ENCODE measurements at regions not wholly inside any gene's neighbourhood (a gene's known extent, or its start where the extent isn't known, plus 50 kb on each side); places are given as distances from the start of the nearest gene placed in this dataset.

DNA sequence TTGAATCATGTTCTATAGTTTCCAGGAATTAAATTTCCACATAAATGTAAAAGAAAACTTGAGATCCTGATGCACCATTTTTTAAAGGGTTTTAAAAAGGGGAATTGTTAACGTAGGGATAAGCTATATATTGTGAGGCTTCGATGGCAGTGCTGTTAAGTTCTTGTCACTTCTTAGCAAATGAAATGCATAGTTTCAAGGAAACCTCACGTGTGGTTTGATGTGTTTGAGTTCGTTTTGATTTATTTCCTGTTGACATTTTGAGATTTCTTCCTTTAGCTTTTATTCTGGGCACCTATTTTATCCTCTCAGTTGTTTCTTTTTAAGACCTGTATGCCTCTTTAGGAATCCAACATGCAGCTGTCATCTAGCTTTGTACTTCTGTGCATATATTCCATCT is 301.0 kb downstream of the DOCK8 start:
- H2AFZ ChIP-seq, result no peak overlapping the region
- no peaks in the 10 kb centered on the region for H3K36me3 ChIP-seq (ENCODE audit: insufficient read depth)
- H3K9me2 ChIP-seq (ENCODE audit: insufficient read depth), result no peaks in the 10 kb centered on the region
- Mint-ChIP-seq H3K4me3 (no peak overlapping the region), H3K9me3 (no peaks in the 10 kb centered on the region), H3K36me3 (ENCODE audit: low read depth) (peaks cover 13% of the 10 kb centered on the region; the same call in 2 of the 3 replicates), H3K27ac (no peak overlapping the region), H3K27me3 (ENCODE audit: insufficient read depth, low read depth, poor library complexity) (no peaks in the 10 kb centered on the region), H3K4me1 (peaks cover 27% of the 10 kb centered on the region)
- H3K27me3 ChIP-seq (ENCODE audit: insufficient read depth), result no peaks in the 10 kb centered on the region
- no peak overlapping the region for H3K27ac ChIP-seq (ENCODE audit: low read depth)
- H3K4me2 ChIP-seq, result no peak overlapping the region
- DNase-seq (ENCODE audit: low spot score) (no peak), ATAC-seq (no peak)
- H3K79me2 ChIP-seq (replicated peaks; ENCODE audit: insufficient read depth), result peaks cover 97% of the 10 kb centered on the region
- TF ChIP-seq EZH2phosphoT487 (IDR thresholded peaks at IDR 0.05; ENCODE audit: unreplicated experiment) (no peak), ETS1 (IDR thresholded peaks at IDR 0.05) (no peak), STAT1 (IDR thresholded peaks at IDR 0.05; ENCODE audit: unreplicated experiment) (no peak), ZNF462 (CRISPR knock-in tag; IDR thresholded peaks at IDR 0.05) (no peak), ZNF114 (CRISPR knock-in tag; IDR thresholded peaks at IDR 0.05) (no peak), ZNF331 (CRISPR knock-in tag; IDR thresholded peaks at IDR 0.05; ENCODE audit: low read depth) (no peak), EZH2 (IDR thresholded peaks at IDR 0.05; ENCODE audit: low read depth, unreplicated experiment) (no peak), NANOG (IDR thresholded peaks at IDR 0.05; ENCODE audit: borderline replicate concordance) (no peak), POLR2AphosphoS5 (IDR thresholded peaks at IDR 0.05; ENCODE audit: low read depth) (no peak), CREB1 (CRISPR knock-in tag; IDR thresholded peaks at IDR 0.05; ENCODE audit: low read depth) (no peak), REST (IDR thresholded peaks at IDR 0.05; ENCODE audit: unreplicated experiment) (no peak), JUNB (IDR thresholded peaks at IDR 0.05; ENCODE audit: unreplicated experiment) (no peak)
- no peak overlapping the region for H3K4me3 ChIP-seq
- H3K4me1 ChIP-seq (ENCODE audit: insufficient read depth), result peaks cover 12% of the 10 kb centered on the region
- no peaks in the 10 kb centered on the region for H3F3A ChIP-seq (replicated peaks; ENCODE audit: low read depth)
- peaks cover 24% of the 10 kb centered on the region for H4K20me1 ChIP-seq (replicated peaks; ENCODE audit: insufficient read depth)

Data from GM23338 (cell line).